ENCODE measurements at regions not wholly inside any gene's neighbourhood (a gene's known extent, or its start where the extent isn't known, plus 50 kb on each side); places are given as distances from the start of the nearest gene placed in this dataset.
"Not testable (repeated sequence)": the region's sequence is repeated elsewhere in the genome, so short reads cannot be mapped to it uniquely, and the experiment has no call there.

DNA sequence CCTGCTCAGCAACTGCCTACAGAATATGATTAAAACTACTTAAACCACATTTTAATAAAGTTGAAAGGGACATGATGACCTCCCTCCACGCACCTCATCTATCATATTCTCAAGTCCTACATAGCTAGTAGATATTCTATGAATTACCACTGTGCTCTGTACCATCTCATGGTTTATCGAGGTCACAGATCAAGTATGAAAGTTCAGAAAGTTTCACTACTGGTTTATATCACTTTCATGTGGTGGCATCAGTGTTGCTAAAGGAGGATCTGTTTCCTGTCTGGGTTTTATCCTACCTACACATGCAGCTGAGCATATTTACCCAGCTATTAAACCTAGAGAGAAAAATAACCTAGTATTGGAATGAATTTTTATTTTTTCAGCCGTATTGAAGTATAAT is 214.9 kb upstream of the MON1B start:
- no peak for DNase-seq (ENCODE audit: low read depth)

DNA sequence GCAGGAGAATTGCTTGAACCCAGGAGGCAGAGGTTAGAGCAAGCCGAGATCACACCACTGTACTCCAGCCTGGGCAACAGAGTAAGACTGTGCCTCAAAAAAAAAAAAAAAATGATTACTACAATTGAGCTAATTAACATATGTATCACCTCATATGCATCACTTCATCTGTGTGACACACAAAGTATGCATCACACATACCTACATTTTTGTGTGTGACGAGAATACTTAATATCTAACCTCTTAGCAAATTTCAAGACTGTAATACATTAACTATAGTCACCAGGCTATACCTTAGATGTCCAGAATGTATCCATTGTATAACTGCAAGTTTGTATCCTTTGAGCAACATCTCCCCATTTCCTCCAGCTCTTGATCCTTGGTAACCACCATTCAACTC is 214.2 kb upstream of the MON1B start:
- DNase-seq (ENCODE audit: low read depth): no peak

DNA sequence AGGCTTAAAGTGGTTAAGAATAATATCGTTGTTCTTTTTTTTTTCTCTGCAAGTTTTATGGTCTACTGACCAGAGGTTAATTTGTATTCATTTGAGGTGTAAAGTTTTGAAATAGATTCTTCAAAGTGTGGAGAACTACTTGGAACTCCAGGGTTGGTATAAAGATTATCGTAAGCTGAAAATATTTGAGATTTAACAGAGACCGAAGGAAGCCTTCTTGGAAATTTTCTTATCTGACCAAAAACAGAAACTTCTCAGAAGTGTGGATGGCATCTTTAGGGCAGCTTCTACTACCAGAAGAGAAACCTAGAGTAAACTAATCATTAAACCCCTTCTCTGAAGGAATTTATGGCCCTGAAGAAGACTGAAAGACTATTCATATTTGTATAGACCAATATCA is 206.8 kb upstream of the MON1B start:
- no peak for DNase-seq (ENCODE audit: low read depth)

DNA sequence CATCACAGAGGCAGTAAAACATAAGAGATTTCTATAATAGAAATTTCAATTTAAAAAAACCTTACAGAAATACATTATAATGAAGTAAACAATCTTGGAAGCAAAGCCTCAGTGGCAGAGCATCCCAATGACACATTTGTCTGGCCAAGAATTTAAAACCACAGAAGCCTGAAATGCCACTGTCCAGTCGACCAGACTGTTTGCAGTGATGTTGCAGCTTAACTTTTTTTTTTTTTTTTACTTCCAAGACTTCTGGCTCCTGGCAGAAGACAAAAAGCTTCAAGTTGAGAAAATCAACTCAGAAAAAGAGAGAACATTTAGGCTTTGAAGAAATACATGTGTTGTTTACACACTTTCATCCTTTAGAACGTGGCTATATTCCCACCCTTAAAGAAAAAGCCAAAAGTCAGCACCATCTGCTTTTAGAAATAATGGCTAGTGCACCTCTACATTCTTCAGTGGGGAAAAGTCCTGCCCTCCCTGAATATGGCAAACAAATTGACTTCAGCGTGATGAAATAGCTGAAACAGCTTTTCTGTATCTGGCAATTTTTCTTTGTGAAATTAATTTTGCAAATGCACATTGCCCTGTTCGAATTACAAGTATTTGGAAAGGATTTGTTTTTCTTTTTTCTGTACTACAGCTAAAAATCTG is 205.5 kb upstream of the MON1B start:
- DNase-seq (ENCODE audit: low read depth): no peak

DNA sequence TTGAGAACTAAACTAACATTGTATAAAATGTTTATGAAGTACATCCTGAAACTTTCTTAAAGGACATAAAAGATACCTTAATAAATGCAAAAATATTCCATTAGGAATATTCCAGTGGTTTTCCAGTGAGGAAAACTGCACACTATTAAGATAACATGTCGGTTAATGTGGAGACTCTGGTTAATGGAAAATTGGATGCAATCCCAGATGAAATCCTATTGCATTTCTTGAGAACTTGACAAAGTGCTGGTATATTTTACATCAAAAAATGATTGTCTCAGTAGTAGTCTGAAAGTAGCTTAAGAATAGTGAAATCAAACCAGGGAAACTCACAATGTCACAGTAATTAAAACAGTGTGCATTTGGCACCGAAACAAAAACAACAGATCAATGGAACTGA is 202.5 kb upstream of the MON1B start:
- no peak for DNase-seq (ENCODE audit: low read depth)

DNA sequence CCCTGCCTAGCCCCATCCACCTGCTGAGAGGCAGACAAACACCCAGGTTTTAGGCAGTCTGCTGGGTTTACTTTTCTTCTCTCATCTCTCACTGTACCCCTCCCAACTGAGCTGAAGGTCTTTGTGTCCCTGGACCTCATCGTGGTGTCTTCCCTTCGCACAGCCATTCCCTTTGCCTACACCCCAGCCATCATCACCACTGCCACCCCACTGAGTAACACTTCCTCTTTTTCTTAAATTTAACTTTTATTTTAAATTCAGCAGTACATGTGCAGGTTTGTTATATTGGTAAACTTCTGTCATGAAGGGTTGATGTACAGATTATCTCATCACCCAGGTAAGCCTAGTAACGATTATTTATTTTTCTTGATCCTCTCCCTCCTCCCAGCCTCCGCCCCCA is 188.3 kb upstream of the MON1B start:
- DNase-seq (ENCODE audit: low read depth): no peak

DNA sequence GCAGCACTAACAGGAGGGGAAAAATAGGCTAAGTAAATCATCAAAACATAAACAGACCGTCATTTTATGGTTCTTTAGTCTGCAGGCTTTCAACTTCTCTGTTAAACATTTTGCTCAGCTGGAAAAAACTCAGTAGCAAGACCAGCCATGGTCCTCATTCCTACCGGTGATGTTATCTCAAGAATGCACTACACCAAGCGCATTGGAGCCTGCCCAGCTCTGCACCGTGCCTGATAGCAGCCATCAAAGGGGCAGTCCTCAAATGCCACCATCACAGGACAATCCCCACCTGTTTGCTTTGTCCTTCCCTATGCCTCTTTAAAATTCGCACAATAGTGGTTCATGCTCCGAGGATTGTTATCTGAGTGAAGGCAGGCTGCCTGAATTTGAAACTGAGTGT is 181.5 kb upstream of the MON1B start:
- no peak for DNase-seq (ENCODE audit: low read depth)

DNA sequence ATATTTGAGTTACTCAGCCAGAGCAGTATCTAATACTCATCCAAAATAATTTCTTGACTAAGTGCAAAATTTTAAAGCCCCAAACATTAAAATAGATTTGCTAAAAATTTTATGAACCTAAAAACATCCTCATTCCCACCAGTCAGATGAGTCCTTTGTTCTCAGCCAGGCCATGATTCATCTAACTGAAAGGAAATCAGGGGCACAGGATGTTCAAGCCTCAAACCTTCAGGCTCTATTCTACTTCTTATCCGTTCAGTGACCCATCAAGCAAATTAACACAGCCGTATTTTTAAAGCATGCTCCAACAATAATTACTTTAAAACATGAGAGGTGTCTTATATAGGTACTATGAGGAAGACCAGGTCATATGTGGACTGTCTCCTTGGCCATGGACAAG is 176.5 kb upstream of the MON1B start:
- no peak for DNase-seq (ENCODE audit: low read depth)

DNA sequence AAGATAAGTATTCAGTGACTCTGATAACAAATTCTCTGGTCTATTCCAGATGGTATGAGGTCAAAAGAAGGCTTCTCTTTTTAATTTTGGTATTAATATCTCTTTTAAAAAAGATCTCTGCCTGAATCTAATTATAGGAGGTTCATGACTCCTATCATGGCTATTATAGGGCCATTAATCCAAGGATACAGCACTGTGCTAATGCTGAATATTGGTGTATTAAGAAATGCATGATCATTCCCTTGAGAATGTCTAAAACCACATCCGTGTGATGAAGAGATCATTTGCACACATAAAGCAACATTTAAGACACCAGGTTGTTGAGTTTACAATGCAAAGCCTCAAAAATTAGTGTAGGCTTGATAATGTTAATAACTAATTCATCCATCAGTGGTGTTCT is 160.4 kb upstream of the MON1B start:
- no peak for DNase-seq (ENCODE audit: low read depth)

DNA sequence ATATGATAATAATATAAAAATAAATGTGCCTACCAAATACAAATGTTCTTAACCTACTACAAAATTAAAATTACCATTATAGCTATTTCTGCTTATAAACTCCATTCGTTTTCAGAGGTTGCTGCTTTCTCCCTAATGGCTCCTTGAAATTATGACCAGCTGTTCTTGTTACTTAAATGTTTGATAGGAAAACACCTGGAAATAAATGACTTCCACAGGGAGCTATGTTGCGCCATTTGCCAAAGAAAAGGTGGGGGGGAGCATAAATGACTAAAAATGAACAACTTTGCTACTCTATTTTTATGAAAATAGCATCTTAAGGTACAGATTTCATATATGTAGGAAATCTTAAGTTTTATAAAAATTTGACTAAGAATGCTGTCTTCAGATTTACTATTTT is 157.5 kb upstream of the MON1B start:
- no peak for DNase-seq (ENCODE audit: low read depth)

DNA sequence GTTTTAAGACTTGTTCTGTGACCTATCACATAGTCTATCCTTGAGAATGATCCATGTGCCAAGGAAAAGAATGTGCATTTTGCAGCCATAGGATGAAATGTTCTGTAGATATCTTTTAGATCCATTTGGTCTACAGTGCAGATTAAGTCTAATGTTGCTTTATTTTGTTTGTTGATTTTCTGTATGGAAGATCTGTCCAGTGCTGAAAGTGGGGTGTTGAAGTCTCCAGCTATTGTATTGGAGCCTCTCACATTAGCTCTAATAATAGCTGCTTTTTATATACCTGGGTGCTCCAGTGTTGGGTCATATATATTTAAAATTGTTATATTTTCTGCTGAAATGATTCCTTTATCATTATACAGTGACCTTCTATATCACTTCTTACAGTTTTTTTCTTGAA is 155.6 kb upstream of the MON1B start:
- DNase-seq (ENCODE audit: low read depth): no peak

DNA sequence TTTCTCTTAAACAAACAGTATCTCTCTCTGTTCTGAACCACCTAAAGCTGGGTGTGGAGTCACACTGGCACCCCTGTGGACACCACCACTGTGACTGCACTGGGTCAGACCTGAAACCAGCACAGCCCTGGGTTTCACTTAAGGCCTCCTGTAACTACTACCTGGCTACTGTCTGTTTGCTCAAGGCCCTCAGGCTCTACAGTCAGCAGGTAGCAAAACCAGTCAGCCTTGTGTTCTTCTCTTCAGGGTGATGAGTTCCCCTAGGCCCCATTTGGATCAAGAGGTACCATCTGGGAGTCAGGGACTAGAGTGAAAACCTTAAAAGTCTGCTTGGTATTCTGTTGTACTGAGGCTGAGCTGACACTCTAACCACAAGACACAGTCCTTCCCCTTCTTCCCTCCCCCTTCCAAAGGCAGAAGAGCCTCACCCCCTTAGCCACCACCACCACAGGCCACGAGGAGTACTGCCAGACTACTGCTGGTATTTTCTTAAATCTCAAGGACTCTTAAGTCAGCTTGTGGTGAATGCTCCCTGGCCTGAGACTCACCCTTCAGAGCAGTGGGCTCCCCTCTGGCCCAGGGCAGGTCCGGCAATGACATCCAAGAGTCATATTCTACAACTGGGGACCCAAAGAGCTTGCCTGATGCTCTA is 153.2 kb upstream of the MON1B start:
- no peak for DNase-seq (ENCODE audit: low read depth)

DNA sequence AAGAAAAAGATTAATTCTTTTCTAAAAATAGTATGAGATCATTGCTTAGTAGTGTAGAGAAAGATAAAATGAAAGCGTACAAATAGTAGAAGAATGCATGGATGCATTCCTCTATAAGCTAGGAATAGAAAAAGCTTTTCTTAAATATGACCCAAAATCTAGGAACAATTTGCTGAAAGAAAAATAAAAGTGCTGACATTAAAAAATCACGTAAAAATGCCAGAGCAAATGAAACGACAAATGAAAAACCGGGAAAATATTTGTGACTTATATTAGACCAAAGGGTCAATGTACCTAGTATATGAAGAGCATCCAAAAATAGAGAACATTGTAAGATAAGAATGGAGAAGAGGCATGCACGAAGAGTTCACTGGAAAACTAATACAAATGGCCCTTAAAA is 149.5 kb upstream of the MON1B start:
- no peak for DNase-seq (ENCODE audit: low read depth)

DNA sequence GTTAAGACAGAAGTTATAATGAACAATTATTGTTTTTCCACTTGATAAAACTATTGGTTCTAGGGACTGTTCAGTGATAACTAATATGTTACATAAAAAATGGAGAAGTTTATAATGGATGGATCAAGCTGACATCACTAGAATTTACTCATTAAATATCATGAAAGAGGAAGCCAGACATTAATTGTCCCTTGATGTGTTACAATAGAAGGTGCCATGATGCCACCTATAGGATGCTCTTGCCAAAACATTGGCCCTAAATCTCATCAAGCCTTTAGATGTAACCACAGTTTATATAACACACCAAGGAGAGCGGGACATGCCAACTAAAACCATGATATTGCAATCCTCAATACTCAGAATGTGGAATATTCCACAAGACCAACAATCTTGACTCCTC is 147.9 kb upstream of the MON1B start:
- DNase-seq (ENCODE audit: low read depth): peak; percentile 8

DNA sequence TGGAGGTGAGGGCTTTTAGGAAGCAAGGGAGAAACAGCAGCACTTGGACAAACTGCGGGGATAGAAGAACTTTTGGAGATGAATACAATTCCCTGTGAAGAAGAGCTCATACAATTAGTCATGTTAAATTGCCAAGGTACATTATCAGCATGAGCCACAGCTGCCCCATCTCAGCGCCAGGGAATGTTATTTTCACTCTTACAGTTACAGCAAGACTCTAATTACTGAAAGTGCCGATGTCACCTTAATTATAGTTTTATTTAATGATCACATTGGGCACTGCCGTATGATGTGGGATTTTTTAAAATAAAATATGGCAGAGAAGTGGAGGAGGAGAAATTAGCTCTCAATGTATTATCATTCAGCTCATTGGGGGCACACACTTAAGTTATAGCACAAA is 144.8 kb upstream of the MON1B start:
- no peak for DNase-seq (ENCODE audit: low read depth)

DNA sequence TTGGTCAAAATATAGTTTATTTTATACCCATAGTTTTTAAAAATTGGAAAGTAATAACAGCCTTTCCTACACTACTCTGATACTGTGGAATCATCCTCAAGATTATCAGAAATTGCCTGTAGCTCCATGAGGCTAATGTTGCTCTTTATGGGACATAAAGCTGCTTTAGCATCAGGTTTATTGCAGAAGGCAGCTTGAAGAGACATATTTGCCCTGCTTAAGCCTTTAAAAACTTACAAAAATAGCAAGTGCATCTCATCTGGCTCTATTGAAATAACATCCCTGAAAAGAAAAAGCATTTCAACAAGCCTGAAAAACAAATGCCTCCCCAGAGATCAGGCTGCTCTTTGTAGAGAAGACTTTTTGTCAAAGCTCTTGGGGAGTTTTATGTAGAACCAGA is 142.9 kb upstream of the MON1B start:
- DNase-seq (ENCODE audit: low read depth): no peak

DNA sequence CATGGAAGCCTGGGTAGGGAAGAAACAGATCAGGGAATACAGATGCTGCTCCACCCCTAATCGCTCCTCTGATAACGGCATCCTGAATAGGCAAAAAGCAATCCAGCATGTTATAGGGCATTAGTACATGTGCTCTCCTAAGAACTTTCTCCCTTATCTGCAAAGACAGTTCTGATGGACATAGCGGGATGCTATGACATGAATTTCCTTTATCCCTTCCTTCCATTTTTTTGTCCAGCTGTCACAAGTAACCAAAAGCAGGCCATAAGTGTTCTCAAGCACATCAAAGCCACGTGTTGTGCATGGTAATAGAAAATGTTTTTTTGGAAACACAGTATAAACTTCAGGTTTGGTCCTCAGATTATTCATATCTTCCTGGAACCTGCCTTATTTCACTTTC is 141.4 kb upstream of the MON1B start:
- no peak for DNase-seq (ENCODE audit: low read depth)

DNA sequence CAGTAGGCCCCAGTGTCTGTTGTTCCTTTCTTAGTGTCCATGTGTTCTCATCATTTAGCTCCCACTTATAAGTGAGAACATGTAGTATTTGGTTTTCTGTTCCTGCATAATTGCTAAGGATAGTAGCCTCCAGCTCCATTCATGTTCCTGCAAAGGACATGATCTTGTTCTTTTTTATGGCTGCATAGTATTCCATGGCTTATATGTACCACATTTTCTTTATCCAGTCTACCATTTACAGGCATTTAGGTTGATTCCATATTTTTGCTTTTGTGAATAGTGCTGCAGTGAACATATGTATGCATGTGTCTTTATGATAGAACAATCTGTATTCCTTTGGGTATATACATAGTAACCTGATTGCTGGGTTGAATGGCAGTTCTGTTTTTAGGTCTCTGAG is 134.4 kb upstream of the MON1B start:
- not testable (repeated sequence) for DNase-seq (ENCODE audit: low read depth)

DNA sequence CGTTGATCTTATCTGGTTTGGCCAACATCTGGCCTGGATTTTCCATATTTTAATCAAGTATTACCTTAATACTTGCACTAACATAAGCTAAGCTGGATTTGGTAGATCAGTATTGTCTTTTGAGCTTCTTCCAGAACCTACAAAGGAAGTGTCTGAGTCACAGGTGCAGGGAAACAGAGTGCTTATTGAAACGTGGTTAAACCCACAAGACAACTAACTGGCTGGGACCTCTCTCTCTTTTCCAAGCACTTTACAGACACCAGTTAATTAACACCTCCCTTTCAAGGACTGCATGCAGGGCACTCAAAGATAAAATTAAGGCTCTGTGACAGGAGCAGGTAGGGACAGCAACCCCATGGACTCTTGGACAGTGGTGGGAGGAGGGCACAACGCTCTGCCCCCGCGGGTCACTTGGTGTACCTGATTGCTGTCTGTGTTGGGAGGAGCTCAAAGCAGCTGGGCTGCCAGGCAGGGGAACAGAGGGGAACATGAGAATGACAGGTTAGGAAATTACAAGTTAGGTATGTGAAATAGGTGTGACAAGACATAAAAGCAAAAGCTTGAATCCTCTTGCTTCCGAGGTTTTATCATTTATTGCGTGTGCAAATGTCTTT is 133.7 kb upstream of the MON1B start:
- no peak for DNase-seq (ENCODE audit: low read depth)

DNA sequence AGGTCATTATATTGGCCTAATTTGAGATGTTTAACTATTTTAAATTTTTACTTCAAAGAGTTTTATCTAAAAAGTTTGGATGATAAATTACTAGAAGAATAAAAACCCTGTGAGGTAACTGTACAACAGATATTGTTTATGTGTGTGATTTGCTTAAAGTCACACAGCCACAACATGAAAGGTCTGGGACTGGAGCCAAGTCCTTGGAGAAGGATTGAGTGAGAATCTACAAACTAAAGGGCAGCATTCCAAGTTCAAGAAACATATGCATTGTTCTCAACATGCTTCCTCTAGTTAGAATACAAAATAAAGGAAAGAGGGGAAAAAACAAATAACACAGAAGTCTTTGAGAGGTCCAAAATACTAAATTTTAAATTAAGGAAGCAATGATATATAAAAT is 131.5 kb upstream of the MON1B start:
- DNase-seq (ENCODE audit: low read depth): no peak

DNA sequence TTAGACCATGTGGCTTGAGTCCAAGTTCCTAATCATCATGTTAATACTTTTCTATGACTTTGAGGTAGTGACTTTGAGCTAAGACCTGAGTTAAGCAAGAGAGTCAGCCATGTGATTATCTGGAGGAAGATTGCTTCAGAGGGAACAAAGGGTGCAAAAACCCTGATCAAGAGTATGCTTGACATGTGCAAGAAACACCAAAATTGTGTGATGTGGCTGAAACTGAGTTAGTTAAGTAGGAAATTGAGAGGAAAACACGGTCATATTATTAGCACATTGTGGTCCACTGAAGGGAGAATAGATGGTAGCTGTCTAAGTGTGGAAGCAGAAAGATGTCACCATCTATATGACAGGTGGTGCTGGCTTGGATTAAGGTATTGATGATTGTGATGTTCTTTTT is 130.4 kb upstream of the MON1B start:
- no peak for DNase-seq (ENCODE audit: low read depth)

DNA sequence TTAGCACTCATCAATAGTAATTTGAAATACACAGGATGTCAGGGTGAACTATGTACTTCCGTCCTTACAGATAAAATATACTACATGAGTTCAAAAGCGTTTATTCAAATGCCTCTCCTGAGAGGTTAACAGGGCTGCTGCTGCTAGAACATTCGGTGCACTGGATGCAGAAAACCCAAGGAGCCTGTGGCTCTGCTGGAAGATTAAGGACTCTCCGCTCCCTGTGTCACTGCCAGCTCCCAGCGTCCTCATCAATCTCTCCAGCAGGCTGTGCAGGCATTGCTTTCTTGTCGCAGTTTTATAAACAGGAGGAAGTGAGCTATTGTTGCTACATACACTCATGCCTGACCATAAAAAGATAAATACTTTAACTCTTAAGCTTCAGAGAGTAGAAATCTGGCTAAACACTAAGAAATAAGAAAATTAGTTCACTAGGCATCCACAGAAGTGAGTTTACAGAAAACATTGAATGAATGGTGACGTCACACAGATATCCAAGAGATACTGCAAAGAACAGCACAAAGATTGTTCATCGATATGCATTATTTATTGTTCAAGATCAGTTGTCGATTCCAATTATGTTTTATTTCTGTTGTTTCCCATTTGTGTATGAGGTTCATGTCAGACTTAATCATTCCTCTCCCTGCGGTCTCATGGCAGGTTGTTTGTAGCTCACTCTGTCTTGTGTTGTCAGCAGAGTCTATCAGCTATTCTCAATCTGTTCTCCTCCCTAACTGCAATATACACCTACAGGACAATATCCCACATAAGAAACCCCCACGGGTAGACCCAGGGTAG is 127.9 kb upstream of the MON1B start:
- no peak for DNase-seq (ENCODE audit: low read depth)

DNA sequence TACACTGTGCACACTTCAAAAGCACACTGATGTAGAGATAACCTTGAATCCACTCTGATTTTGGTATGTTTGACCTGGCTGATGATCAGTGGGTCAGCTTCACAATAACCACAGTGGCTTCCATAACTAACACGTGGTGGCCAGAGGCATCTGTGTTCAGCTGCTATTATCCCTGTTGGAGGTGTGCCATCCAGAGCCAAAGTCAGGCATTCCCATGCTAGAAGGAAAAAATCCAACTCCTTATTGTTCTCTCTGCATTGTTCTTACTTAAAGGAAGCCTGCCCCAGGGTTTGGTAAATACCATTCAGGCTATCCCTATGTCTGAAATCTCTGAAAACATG is 127.3 kb upstream of the MON1B start:
- DNase-seq (ENCODE audit: low read depth): no peak
